ENCODE measurements at regions not wholly inside any gene's neighbourhood (a gene's known extent, or its start where the extent isn't known, plus 50 kb on each side); places are given as distances from the start of the nearest gene placed in this dataset.

GRCh38 chr2:154995361-154995760 lies 296.9 kb downstream of the KCNJ3 start:
- Histone ChIP-seq H3K27me3 (no peaks in the 10 kb centered on the region), H3K9me3 (no peaks in the 10 kb centered on the region), H3K4me1 (no peaks in the 10 kb centered on the region), H3K4me3 (no peak overlapping the region), H3K27ac (no peak overlapping the region), H3K36me3 (no peaks in the 10 kb centered on the region)
- TF ChIP-seq, protein P1, sequence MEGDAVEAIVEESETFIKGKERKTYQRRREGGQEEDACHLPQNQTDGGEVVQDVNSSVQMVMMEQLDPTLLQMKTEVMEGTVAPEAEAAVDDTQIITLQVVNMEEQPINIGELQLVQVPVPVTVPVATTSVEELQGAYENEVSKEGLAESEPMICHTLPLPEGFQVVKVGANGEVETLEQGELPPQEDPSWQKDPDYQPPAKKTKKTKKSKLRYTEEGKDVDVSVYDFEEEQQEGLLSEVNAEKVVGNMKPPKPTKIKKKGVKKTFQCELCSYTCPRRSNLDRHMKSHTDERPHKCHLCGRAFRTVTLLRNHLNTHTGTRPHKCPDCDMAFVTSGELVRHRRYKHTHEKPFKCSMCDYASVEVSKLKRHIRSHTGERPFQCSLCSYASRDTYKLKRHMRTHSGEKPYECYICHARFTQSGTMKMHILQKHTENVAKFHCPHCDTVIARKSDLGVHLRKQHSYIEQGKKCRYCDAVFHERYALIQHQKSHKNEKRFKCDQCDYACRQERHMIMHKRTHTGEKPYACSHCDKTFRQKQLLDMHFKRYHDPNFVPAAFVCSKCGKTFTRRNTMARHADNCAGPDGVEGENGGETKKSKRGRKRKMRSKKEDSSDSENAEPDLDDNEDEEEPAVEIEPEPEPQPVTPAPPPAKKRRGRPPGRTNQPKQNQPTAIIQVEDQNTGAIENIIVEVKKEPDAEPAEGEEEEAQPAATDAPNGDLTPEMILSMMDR (IDR thresholded peaks at IDR 0.05), result no peak
- TF ChIP-seq POLR2A (IDR thresholded peaks at IDR 0.05), result no peak
- intact Hi-C loops (cut with DNase I), result no loop called here
- 53 to 55% methylated on average over 2 of the region's 2 CpGs for WGBS, 2 donors
- DNase-seq, result no peak

DNA sequence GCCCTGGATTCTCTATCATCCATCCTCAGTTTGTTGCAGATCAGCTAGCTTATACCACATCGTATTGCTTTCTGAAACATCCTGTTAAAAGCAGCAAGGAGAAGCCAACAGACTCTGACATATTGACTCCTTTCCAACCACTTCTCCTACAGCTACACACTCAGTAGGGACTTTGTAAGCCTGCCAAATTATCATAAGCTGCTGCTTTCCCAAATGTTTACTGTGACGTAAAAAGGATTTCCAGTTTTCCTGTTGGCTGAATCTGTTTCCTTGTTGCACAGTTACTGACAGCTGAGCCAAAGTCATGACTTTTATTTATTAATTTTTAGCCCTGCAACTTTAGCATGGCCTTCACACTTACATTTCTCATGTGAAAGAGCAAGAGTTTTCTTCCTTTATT lies 294.3 kb downstream of the KCNJ3 start:
- no peak for DNase-seq
- H3K9me3 ChIP-seq, result no peaks in the 10 kb centered on the region
- no peak for TF ChIP-seq POLR2A (IDR thresholded peaks at IDR 0.05)
- TF ChIP-seq, protein P1 (IDR thresholded peaks at IDR 0.05), result no peak
- H3K27me3 ChIP-seq, result no peaks in the 10 kb centered on the region
- intact Hi-C loops (cut with DNase I), result no loop called here
- H3K4me1 ChIP-seq, result no peaks in the 10 kb centered on the region
- no peaks in the 10 kb centered on the region for H3K36me3 ChIP-seq
- 19 to 26% methylated on average over 2 of the region's 2 CpGs for WGBS, 2 donors
- H3K4me3 ChIP-seq, result no peak overlapping the region
- H3K27ac ChIP-seq, result no peak overlapping the region

DNA sequence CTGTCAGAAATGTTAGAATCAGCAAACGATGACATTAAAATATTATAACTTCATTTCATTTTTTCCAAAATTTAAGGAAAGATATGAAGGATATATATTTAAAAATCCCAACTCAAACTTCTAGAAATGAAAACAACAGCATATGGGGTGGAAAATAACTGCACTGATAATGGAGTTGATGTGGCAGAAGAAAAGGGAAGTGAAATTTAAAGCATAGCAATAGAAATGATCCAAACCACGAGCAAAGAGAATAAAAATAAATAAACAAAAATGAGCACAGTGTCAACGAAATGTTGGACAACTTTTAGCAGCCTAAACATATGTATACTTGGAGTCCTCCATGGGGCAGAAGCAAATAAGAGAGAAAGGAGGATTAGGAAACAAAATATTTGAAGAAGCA lies 280.2 kb downstream of the KCNJ3 start:
- TF ChIP-seq, protein P1 (IDR thresholded peaks at IDR 0.05), result no peak
- TF ChIP-seq POLR2A (IDR thresholded peaks at IDR 0.05), result no peak
- no peaks in the 10 kb centered on the region for H3K36me3 ChIP-seq
- no peaks in the 10 kb centered on the region for H3K9me3 ChIP-seq
- H3K4me1 ChIP-seq, result no peaks in the 10 kb centered on the region
- intact Hi-C loops (cut with DNase I), result no loop called here
- no peaks in the 10 kb centered on the region for H3K27me3 ChIP-seq
- DNase-seq, result no peak
- no peak overlapping the region for H3K27ac ChIP-seq
- no peak overlapping the region for H3K4me3 ChIP-seq
- WGBS, 2 donors, result 38 to 44% methylated on average over 3 of the region's 3 CpGs

DNA sequence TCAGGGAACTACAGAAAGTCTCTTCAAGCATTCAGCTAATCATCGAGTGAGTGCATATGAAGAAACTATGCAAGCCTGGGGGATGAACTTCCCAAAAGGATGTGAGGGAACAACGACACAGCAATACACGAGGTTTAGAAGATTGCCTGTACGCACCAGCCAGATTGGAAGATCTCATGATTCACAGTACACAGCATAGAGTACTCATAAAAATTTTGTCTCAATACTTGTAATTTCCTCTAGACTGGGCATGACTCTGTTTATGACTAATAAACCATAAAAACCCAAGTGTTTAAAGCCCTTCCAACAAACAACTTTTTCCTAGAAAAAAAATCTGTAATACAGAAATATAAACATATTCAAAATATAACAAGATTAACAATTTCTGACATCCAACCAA lies 279.7 kb downstream of the KCNJ3 start:
- Histone ChIP-seq H3K4me3 (no peak overlapping the region), H3K27ac (no peak overlapping the region), H3K27me3 (no peaks in the 10 kb centered on the region), H3K36me3 (no peaks in the 10 kb centered on the region), H3K9me3 (no peaks in the 10 kb centered on the region), H3K4me1 (no peaks in the 10 kb centered on the region)
- intact Hi-C loops (cut with DNase I), result no loop called here
- DNase-seq, result no peak
- TF ChIP-seq POLR2A (IDR thresholded peaks at IDR 0.05), result no peak
- TF ChIP-seq, protein P1 (IDR thresholded peaks at IDR 0.05), result no peak
- 73 to 86% methylated on average over 4 of the region's 4 CpGs for WGBS, 2 donors

DNA sequence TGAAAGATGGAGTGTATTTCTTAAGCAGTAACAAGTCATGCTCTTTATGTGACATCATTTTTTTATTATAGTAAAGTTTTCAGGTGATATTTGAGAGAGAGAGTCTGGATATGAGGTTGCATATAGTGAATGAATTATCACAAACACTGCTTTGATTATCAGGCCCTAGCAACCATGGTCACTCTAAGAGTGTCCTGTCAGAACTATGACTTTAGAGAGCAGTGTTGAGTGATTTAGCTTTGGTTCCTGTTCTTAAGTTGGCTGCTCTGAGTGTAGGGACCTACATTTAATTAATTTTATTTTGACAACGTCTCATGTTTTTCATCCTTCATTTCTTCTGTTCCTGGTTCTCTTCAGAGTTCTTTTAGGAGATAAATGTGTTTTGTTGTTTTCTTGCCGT lies 275.5 kb downstream of the KCNJ3 start:
- no peaks in the 10 kb centered on the region for H3K27me3 ChIP-seq
- no peak overlapping the region for H3K4me3 ChIP-seq
- TF ChIP-seq, protein P1 (IDR thresholded peaks at IDR 0.05), result no peak
- no peak for TF ChIP-seq POLR2A (IDR thresholded peaks at IDR 0.05)
- no peak for DNase-seq
- no peaks in the 10 kb centered on the region for H3K4me1 ChIP-seq
- intact Hi-C loops (cut with DNase I), result no loop called here
- H3K27ac ChIP-seq, result no peak overlapping the region
- no peaks in the 10 kb centered on the region for H3K36me3 ChIP-seq
- WGBS, 2 donors, result 46 to 60% methylated on average over 2 of the region's 2 CpGs
- H3K9me3 ChIP-seq, result no peaks in the 10 kb centered on the region
